NCI-H1417 (cell line): ENCODE measurements at regions not wholly inside any gene's neighbourhood (a gene's known extent, or its start where the extent isn't known, plus 50 kb on each side); places are given as distances from the start of the nearest gene placed in this dataset.

Experiments
- DNase-seq, 3 experiments: peaks; one replicate each; lab custom pipeline; 2025; lab: John Stamatoyannopoulos, UW

GRCh38 chr17:77364941-77365583 is 224.3 kb downstream of the SEC14L1 start:
- no peak for DNase-seq

- DNase-seq: peak; percentile 63 to 88 (median 70)
Observed at GRCh38 chr17:77365584-77366186, 224.9 kb downstream of the SEC14L1 start.

GRCh38 chr17:77366206-77366557 is 225.4 kb downstream of the SEC14L1 start:
- DNase-seq: peak in 2 of 3 experiments; percentile 58 to 77

GRCh38 chr17:77366558-77367245 is 225.9 kb downstream of the SEC14L1 start:
- no peak for DNase-seq

GRCh38 chr17:77369544-77369971 is 228.8 kb downstream of the SEC14L1 start:
- DNase-seq: no peak

GRCh38 chr17:77370586-77370985 is 229.8 kb downstream of the SEC14L1 start:
- no peak for DNase-seq

DNA sequence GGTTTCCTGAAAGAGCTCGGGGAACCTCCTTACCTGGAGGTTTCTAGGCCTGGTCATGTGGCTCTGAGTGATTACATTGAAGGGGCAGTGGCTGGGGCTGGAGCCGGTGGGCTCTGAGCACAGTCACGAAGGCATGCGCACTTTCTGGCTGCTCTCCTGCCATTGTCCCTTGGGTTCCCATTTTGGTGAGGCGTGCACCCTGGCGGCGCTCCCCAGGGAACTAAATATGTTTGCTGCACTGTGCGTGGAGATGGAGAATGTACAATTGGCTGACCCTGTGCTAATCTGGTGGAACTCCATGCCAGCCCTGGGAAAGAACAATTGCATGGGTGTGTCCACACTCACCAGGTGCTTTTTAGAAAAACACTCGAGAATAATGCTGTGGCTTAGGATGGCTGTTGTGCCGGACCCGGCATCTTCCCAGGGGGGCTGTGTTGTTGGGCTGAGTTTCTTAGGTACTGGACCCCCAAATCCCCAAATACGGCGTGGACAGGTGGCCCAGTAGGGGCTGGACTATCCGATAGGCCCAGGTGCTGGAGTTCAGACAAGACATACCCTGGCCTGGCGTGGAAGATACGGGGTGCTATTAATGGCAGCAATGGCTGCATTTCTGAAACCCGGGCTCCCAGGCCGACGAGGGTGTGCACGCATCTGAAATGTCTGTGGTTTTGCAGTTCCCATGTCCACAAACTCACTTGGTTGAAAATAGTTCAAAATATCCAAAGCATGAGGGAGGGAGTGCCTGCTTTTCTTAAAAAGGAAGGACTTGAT is 230.5 kb downstream of the SEC14L1 start:
- peak in 2 of 3 experiments; percentile 35 to 38 for DNase-seq

DNA sequence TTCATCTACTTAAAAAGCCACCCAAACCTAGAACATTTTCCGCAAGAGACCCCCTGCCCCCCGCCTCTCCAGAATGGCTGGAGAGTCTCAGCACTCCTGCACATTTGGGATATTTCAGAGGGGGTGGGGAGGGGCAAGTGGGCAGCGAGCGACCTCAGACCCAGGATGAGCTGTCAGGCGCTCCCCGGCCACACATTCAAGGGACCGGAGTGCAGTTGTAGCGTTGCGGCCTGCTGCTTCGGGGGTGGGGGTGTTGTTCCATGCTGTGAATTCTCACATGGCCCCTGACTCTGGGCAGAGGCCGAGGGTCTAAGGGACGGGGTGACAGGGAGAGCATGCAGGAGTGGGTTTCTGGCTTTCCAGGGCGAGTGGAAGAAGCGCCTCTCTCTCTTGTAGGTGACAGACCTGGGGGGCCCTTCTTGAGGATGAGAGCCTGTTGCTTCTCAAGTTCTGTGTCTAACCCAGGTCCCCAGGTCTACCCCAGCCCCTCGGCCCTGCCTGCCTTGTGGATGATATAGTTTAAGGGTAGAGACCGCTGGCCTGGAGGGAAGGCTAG is 231.2 kb downstream of the SEC14L1 start:
- no peak for DNase-seq

DNA sequence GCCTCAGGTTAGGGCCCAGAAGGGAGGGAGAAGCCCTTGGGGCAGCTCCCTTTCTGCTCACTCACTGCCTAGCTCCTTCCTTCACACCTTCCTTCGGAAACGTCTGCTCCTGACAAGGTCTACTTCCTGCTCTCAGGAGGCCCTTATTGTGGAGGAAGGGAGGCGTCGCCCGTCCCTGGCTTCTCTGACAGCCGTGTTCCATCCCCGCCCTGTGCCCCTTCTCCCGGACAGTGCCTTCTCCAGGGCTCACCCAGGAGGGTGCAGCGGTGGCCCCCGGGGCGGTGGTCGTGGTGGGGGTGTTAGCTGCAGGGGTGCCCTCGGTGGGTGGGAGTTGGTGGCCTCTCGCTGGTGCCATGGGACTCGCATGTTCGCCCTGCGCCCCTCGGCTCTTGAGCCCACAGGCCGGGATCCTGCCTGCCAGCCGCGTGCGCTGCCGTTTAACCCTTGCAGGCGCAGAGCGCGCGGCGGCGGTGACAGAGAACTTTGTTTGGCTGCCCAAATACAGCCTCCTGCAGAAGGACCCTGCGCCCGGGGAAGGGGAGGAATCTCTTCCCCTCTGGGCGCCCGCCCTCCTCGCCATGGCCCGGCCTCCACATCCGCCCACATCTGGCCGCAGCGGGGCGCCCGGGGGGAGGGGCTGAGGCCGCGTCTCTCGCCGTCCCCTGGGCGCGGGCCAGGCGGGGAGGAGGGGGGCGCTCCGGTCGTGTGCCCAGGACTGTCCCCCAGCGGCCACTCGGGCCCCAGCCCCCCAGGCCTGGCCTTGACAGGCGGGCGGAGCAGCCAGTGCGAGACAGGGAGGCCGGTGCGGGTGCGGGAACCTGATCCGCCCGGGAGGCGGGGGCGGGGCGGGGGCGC is 231.9 kb downstream of the SEC14L1 start:
- DNase-seq: peak in 2 of 3 experiments; percentile 62 to 63

DNA sequence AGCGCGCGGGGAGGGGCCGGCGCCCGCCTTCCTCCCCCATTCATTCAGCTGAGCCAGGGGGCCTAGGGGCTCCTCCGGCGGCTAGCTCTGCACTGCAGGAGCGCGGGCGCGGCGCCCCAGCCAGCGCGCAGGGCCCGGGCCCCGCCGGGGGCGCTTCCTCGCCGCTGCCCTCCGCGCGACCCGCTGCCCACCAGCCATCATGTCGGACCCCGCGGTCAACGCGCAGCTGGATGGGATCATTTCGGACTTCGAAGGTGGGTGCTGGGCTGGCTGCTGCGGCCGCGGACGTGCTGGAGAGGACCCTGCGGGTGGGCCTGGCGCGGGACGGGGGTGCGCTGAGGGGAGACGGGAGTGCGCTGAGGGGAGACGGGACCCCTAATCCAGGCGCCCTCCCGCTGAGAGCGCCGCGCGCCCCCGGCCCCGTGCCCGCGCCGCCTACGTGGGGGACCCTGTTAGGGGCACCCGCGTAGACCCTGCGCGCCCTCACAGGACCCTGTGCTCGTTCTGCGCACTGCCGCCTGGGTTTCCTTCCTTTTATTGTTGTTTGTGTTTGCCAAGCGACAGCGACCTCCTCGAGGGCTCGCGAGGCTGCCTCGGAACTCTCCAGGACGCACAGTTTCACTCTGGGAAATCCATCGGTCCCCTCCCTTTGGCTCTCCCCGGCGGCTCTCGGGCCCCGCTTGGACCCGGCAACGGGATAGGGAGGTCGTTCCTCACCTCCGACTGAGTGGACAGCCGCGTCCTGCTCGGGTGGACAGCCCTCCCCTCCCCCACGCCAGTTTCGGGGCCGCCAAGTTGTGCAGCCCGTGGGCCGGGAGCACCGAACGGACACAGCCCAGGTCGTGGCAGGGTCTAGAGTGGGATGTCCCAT is 232.8 kb downstream of the SEC14L1 start:
- DNase-seq: peak in 2 of 3 experiments; percentile 46 to 50

DNA sequence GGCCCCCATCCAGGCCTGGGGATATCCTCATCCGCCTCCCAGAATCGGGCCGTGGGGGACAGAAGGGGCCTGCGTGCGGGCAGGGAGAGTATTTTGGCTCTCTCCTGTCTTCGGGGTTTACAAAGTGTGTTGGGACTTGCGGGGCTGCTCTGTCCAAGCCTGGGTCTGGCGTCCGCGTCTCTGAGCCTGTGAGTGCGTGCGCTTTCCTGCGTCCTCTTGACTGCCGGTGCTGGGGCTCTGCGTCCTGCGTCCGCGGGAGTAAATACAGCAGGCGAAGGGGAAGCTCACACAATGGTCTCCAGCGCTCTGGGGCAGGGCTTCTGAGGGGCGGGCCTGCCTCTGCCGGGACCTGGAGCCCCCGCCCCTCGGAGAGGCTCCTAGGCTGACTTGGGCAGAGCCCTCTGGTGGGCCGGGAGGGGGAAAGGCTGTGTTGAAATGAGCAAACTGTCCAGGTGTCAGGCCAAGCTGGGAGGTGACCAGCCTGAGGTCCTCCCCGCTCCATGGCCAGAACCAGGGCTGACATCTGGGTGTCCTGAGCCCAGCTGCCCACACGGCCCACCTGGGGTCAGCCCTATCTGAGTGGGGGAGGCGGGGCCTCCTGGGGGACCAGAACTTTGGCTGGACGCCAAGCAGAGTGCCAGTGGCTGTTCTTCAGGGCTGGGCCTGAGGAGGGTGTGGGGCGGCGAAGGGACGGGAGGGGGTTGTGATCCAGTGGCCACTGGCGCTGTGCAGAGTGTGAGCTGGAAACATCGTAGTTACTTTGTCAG is 233.6 kb downstream of the SEC14L1 start:
- DNase-seq: peak in 2 of 3 experiments; percentile 55 to 74

DNA sequence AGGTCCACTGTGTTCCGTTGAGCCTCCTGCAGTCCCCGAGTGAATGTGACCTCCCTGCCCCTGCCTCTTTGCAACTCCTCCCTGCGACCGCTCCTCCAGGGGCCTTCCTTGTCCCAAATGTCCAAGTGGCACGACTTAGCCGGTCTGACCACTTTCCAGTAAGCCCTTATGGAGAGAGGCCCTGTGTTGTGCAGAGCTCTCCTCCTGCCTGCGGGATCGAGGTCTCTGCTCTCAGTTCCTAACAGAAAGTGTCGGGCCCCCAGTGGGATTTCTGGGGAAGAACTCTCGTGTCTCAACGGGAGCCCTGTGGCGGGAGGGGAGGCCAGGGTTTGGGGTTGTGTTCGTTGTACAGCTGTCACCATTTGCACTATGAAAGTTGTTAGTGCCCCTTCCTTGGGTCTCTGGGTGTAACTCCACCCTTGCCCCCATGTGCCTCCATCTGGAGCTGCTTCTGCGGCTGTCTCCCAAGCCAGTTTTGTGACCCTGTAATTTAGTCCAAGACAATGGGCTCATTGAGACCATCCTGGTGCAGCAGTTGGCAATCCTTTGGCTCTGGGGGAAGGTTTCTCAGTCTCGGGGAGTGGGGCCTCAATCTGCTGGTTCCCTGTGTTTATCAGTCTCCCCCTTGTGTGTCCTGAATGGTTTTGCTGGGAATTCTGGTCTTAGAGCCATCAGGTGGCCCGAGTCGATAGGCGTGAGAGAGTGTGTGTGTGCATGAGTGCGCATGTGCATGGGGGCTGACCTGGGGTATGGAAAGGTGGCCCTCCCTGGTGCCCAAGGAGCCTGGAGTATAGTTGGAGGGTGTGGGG is 234.5 kb downstream of the SEC14L1 start:
- DNase-seq: no peak

DNA sequence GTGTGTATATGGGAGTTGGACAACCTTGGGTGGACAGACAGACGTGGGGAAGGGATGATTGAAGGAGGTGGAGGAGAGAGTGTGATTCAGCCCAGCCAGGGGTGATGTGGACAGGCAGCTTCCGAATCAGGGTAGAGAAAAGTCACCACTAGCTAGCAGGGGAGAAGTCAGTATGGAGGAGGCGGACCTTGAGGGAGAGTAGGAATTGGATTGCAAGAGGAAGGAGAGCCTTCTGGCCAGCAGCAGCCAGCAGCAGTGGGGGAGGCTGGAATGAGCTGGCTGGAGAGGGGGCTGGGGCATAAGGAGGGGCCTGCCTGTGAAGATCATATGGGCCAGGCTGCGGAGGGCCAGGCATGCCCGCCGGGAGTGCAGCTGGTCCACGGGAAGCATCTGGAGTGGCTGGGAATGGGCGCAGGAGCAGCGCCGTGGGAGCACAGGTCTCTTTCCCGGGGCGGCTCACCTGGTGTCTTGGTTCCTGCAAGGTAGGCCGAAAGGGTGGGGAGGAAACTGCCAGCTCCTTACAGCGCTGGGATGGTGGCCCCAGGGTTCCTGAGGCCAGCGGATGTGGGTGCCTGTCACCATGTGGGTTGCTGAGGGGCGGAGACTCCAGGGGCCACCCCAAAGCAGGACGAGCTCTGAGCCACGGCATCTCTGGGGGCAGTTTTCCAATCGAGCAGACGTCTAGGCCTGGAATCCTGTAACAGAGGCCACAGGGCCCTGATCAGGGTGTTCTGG is 235.3 kb downstream of the SEC14L1 start:
- DNase-seq: no peak

DNA sequence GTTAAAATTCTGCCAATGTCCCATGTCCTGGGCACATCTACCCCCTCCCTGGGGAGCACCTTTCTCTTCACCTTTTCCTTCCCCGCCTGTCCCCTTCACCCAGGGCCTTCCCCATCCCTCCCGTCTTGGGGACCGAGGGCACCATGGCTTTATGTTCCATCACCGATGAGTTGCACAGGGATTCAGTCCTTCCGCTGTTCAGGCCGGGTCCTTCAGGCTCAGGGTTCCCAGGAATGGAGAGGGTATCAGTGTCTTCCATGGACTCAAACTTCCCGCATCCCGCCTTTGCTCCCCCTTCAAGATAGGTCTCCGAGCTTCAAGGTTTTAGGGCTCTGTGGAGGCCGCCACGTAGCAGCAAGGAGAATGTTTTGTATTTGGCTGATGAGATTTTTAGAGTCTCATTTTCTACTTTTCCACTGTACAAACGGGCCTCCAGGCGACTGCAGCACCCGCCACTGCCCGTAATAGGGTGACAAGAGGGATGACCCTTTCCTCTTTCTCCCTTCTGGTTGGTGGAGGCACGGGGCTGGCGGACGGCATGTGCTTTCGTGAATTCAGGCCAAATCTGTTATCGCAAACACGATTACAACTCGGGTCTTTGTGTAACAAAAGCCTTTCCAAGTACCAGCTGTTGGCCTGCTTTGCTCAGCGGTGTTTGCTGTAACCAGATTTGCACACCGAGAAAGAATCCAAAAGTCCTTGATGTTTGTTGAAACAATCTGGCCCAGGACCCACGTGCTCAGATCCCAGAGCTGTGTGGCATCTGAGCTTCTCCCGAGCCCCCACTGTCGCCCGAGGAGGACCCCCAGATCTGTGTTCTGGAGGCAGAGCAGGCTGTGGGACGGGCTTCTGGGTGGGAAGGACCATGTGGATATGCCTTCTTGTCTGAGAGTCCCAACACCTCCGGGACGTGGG is 236.3 kb downstream of the SEC14L1 start:
- DNase-seq: no peak

DNA sequence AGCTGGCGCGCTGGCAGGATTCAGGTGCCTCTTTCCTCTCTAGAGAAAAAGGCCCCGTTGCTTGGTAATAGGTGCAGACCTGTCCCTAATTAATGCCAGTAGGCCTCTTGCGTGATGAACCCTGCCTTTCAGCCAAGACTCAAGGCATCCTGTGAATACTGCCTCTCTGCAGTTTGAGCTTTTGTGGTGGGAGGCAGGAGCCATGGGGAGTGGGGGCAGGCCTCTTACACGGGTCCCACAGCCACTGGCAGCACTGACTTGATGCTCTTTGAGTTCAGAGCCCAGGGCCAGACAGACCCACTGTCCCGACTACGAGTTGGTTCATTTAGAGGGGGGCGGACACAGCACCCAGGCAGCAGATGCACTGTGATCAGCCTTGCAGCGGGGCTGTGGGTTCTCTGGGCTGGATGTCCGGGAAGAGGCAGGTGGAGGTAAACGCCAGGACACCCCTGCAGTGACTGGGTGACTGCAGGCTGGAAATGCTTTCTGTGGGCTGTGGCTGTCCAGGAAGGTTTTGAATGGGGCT is 237.0 kb downstream of the SEC14L1 start:
- DNase-seq: no peak

DNA sequence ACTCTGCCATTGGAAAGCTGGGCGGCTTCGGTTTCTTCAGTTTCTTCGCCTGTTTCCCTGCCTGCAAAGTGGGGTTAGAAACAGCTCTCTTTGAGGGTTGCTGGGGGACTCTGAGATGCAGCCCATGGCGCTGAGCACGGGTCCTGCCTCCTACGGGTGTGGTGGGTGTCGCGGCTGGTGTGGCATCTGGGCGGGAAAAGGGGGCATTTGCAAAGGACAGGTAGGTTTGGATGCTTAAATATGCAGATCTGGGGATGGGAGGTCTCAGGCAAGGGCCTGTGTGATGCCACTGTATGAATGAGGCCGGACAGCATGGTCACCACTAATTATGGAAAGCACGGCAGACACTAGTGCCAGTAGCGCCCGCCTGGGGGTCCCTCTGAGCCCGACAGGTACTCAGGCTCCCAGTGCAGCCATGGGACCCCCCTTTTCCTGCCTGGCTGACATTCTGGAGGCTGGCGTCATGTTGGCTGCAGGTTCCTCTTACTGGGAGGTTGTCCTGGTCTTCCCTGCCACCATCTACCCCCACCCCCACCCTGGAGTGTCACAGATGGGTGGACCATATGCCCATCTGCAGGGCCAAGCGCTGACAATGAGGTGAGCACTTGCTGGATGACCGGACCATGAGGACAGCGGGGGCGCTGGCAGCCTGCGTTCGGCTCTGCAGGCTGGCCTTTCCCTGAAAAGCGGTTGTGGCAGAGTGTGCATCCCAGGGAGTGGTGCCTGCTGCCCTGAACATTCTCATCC is 237.7 kb downstream of the SEC14L1 start:
- DNase-seq: no peak
